ENCODE measurements at regions not wholly inside any gene's neighbourhood (a gene's known extent, or its start where the extent isn't known, plus 50 kb on each side); places are given as distances from the start of the nearest gene placed in this dataset.

DNA sequence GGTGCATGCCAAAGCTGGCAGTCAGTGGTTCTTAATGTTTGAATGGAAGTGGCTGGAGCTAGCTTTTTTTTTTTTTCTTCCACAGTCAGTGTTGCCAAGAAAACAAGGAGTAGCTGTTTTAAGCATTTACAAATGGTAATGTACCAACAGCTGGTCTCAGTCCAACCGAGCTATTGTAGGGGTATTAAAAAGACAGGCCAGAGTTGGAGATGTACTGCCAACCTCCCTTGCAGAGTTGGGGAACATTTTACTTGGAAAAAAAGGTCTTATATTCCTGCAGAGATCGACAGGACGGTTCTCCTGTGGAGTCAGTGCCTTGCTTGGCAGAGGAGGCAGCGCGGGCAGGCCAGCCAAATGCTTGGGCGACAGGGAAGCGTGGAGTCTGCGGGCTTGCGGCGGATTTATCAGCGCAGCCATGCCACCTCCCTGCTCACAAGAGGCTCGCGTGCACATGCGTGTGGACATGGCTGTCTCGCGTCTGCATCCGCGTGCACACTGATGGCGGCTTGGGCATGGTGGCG lies 338.1 kb downstream of the RPS6KC1 start:
- TF ChIP-seq, protein P1, sequence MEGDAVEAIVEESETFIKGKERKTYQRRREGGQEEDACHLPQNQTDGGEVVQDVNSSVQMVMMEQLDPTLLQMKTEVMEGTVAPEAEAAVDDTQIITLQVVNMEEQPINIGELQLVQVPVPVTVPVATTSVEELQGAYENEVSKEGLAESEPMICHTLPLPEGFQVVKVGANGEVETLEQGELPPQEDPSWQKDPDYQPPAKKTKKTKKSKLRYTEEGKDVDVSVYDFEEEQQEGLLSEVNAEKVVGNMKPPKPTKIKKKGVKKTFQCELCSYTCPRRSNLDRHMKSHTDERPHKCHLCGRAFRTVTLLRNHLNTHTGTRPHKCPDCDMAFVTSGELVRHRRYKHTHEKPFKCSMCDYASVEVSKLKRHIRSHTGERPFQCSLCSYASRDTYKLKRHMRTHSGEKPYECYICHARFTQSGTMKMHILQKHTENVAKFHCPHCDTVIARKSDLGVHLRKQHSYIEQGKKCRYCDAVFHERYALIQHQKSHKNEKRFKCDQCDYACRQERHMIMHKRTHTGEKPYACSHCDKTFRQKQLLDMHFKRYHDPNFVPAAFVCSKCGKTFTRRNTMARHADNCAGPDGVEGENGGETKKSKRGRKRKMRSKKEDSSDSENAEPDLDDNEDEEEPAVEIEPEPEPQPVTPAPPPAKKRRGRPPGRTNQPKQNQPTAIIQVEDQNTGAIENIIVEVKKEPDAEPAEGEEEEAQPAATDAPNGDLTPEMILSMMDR (optimal IDR thresholded peaks at IDR 0.05 in 1 of 3, IDR thresholded peaks at IDR 0.05 in 1 of 3, conservative IDR thresholded peaks at IDR 0.05 in 1 of 3; ENCODE audit: extremely low read depth in 1 of 3, insufficient read depth in 2 of 3, low read length in 3 of 3), result no peak
- no peak for TF ChIP-seq EZH2 (IDR thresholded peaks at IDR 0.05; ENCODE audit: low read length)
